A673 (cell line): ENCODE measurements at regions not wholly inside any gene's neighbourhood (a gene's known extent, or its start where the extent isn't known, plus 50 kb on each side); places are given as distances from the start of the nearest gene placed in this dataset.

Experiments
- BruUV-seq: library from RNA; stranded (reverse); fragments of 400-500 nt; replicated peaks from 2 replicates; lab custom pipeline; 2021; lab: Mats Ljungman, UMichigan
- CTCF ChIA-PET: fragments of 300-600 bp; sonication (Branson Sonifier 250); formaldehyde crosslinking; loops from one replicate; lab custom pipeline; 2022; ENCODE audit warnings: antibody characterized with exemption; lab: Charles Lee
- POLR2A ChIA-PET: fragments of 300-600 bp; sonication (Branson Sonifier 250); formaldehyde crosslinking; loops from one replicate; lab custom pipeline; 2022; ENCODE audit warnings: antibody characterized with exemption; ENCODE audit not compliant: low non-redundant PET; lab: Charles Lee
- DNase-seq: peaks from one replicate; pipeline ENCODE4 v3.0.0-alpha.2; 2015; ENCODE audit warnings: low spot score
- H3K27ac ChIP-seq: fragments of 200-600 bp; sonication (generic); 2 replicates; pipeline ENCODE4 v1.5.1; 2016; ENCODE audit warnings: mixed run types, low read depth, mild to moderate bottlenecking, mixed read lengths, antibody characterized with exemption, low read length; ENCODE audit not compliant: poor library complexity, severe bottlenecking
- H3K27me3 ChIP-seq: fragments of 200-600 bp; sonication (generic); replicated peaks from 2 replicates; pipeline ENCODE4 v1.6.1; 2017; ENCODE audit warnings: mixed run types, low read depth, mild to moderate bottlenecking, mixed read lengths, antibody characterized with exemption, low read length; ENCODE audit not compliant: insufficient read depth, poor library complexity
- H3K36me3 ChIP-seq: fragments of 200-600 bp; sonication (generic); 2 replicates; pipeline ENCODE4 v1.6.1; 2016; ENCODE audit warnings: mixed run types, mild to moderate bottlenecking, mixed read lengths, antibody characterized with exemption, low read length; ENCODE audit not compliant: insufficient read depth, poor library complexity, severe bottlenecking
- H3K4me1 ChIP-seq: fragments of 200-600 bp; sonication (generic); 2 replicates; pipeline ENCODE4 v1.6.1; 2017; ENCODE audit warnings: mixed run types, mild to moderate bottlenecking, mixed read lengths, antibody characterized with exemption, low read length; ENCODE audit not compliant: insufficient read depth, poor library complexity, severe bottlenecking
- H3K4me3 ChIP-seq: fragments of 200-600 bp; sonication (generic); 2 replicates; pipeline ENCODE4 v1.5.1; 2016; ENCODE audit warnings: low read depth, mixed run types, mild to moderate bottlenecking, mixed read lengths, low read length; ENCODE audit not compliant: poor library complexity, severe bottlenecking
- H3K9me3 ChIP-seq: fragments of 200-600 bp; sonication (generic); 2 replicates; pipeline ENCODE4 v1.6.1; 2016; ENCODE audit warnings: mixed run types, low read depth, mild to moderate bottlenecking, mixed read lengths, antibody characterized with exemption, low read length; ENCODE audit not compliant: poor library complexity, severe bottlenecking
- EZH2 ChIP-seq: fragments of 200-600 bp; sonication (generic); IDR thresholded peaks from 2 replicates; pipeline ENCODE4 v1.6.1; 2017; ENCODE audit warnings: borderline replicate concordance, low read depth, mild to moderate bottlenecking, mixed read lengths, antibody characterized with exemption, low read length; ENCODE audit not compliant: poor library complexity, severe bottlenecking
- intact Hi-C: fragments of 100-400 bp; cut with micrococcal nuclease; formaldehyde crosslinking; loops from one replicate; pipeline ENCODE4 v1.10.0; 2022; ENCODE audit not compliant: unreplicated experiment
- TF ChIP-seq, protein P1 (sequence below): fragments of 300-800, 200-600 bp; sonication (generic); conservative IDR thresholded peaks from 2 replicates; pipeline ENCODE4 v1.5.1; 2017; ENCODE audit warnings: low read depth, mild to moderate bottlenecking, antibody characterized with exemption, low read length, moderate library complexity, mixed read lengths

DNA sequence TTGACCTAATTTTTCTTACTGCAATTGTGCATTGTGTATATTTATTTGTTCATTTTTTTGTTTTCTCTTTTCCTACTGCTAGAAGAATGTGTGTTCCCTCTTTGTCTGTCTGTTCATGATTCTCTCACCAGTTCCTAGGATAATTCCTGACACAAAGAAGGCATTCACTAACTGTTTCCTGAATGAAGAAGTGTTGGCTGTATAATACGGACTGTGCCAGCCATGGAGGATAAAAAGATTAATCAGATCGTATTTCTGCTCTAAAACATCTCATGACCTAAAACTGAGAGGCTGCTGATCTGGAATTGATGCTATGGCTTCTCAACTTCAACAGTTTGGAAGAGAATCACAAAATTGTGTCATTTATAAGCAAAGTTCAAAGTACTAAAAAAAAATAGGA lies 563.1 kb upstream of the FRG1 start:
- POLR2A ChIA-PET, result no interaction called here
- TF ChIP-seq EZH2, result no peak
- TF ChIP-seq, protein P1, sequence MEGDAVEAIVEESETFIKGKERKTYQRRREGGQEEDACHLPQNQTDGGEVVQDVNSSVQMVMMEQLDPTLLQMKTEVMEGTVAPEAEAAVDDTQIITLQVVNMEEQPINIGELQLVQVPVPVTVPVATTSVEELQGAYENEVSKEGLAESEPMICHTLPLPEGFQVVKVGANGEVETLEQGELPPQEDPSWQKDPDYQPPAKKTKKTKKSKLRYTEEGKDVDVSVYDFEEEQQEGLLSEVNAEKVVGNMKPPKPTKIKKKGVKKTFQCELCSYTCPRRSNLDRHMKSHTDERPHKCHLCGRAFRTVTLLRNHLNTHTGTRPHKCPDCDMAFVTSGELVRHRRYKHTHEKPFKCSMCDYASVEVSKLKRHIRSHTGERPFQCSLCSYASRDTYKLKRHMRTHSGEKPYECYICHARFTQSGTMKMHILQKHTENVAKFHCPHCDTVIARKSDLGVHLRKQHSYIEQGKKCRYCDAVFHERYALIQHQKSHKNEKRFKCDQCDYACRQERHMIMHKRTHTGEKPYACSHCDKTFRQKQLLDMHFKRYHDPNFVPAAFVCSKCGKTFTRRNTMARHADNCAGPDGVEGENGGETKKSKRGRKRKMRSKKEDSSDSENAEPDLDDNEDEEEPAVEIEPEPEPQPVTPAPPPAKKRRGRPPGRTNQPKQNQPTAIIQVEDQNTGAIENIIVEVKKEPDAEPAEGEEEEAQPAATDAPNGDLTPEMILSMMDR, result no peak
- Histone ChIP-seq H3K27ac (no peak overlapping the region), H3K36me3 (no peaks in the 10 kb centered on the region), H3K27me3 (no peaks in the 10 kb centered on the region), H3K9me3 (no peaks in the 10 kb centered on the region), H3K4me1 (no peaks in the 10 kb centered on the region), H3K4me3 (no peak overlapping the region)
- no peak for DNase-seq
- CTCF ChIA-PET, result no interaction called here
- intact Hi-C loops, result no loop called here
- no TSS peak for BruUV-seq

- no peaks in the 10 kb centered on the region for H3K4me1 ChIP-seq
- BruUV-seq, result no TSS peak
- H3K4me3 ChIP-seq, result no peak overlapping the region
- no peaks in the 10 kb centered on the region for H3K27me3 ChIP-seq
- POLR2A ChIA-PET, result no interaction called here
- intact Hi-C loops, result no loop called here
- no peaks in the 10 kb centered on the region for H3K9me3 ChIP-seq
- no peaks in the 10 kb centered on the region for H3K36me3 ChIP-seq
- DNase-seq, result no peak
- CTCF ChIA-PET, result no interaction called here
- TF ChIP-seq, protein P1, result no peak
- TF ChIP-seq EZH2, result no peak
- H3K27ac ChIP-seq, result no peak overlapping the region
Measured at GRCh38 chr4:189385098-189385497, 555.6 kb upstream of the FRG1 start.

DNA sequence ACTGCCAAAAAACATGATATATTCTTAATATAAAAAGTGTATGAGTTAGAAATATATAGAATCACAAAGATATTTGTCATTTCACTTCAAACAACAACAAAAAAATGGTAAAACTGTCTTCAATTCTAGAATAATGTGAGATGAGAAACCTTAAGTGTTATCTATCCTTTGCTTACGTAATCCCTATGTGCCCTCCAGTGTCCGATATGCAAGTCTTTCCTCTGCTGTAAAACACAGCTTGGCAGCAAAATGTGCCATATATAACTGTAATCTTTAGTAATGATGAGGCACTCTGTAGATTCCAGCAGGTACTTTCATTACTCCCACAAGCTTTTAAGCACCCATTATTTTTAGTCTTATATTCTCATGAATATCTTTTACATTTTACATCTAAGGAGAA lies 555.1 kb upstream of the FRG1 start:
- Histone ChIP-seq H3K27me3 (no peaks in the 10 kb centered on the region), H3K27ac (no peak overlapping the region), H3K36me3 (no peaks in the 10 kb centered on the region), H3K9me3 (no peaks in the 10 kb centered on the region), H3K4me3 (no peak overlapping the region), H3K4me1 (no peaks in the 10 kb centered on the region)
- intact Hi-C loops, result no loop called here
- CTCF ChIA-PET, result no interaction called here
- no peak for TF ChIP-seq EZH2
- TF ChIP-seq, protein P1, result no peak
- no TSS peak for BruUV-seq
- no peak for DNase-seq
- POLR2A ChIA-PET, result no interaction called here
